ENCODE measurements at regions not wholly inside any gene's neighbourhood (a gene's known extent, or its start where the extent isn't known, plus 50 kb on each side); places are given as distances from the start of the nearest gene placed in this dataset.
"Not testable (repeated sequence)": the region's sequence is repeated elsewhere in the genome, so short reads cannot be mapped to it uniquely, and the experiment has no call there.

DNA sequence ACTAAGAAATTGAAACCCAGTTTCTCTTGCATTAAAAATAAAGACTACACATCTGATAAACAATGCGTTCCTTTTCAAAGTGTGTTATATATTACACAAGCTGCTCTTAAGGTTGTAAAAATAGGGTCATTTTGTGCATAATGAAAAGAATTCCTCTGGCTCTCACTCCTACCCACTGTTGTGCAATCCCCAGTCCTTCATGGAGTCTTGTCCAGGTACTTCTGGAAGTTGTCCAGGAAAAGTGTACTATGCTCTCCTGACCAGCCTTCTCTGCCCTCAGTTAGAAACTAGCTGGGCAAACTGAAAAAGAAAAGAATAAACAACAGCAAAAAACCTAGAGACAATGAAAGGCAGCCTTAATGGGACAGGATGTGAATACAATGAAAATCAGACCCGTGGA is 345.5 kb upstream of the PAPPA start:
- no peaks in the 10 kb centered on the region for H3K27me3 Mint-ChIP-seq (ENCODE audit: unreplicated experiment)
- no peak overlapping the region for H3K4me3 Mint-ChIP-seq (ENCODE audit: unreplicated experiment)
- no peak overlapping the region for H3K27ac Mint-ChIP-seq (ENCODE audit: unreplicated experiment)
- H3K36me3 Mint-ChIP-seq (ENCODE audit: unreplicated experiment): peaks cover 2% of the 10 kb centered on the region
- no peaks in the 10 kb centered on the region for H3K9me3 Mint-ChIP-seq (ENCODE audit: unreplicated experiment)
- no peak for DNase-seq (ENCODE audit: extremely low spot score, unreplicated experiment)
- TF ChIP-seq CTCF (IDR thresholded peaks at IDR 0.05): no peak
- no peaks in the 10 kb centered on the region for H3K4me1 Mint-ChIP-seq (ENCODE audit: unreplicated experiment)

DNA sequence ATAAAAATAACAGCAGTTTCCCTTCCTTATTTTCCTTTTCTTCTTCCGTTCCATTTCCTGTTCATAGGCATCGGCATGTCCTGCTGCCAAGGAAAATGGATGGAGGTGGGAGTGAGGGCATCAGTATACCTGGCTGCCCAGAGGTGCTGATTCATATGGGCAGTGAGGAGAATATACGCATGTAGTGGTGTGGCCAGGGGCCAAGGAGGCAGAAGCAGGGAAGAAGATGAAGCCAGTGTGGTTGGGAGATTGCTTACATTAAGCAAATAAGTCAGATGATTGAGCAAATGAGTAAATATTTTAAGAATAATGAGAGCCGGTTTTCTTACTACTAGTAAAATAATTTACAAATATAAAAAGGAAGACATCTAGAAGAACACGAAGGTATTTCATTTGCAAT is 344.9 kb upstream of the PAPPA start:
- H3K4me1 Mint-ChIP-seq (ENCODE audit: unreplicated experiment): no peaks in the 10 kb centered on the region
- no peaks in the 10 kb centered on the region for H3K27me3 Mint-ChIP-seq (ENCODE audit: unreplicated experiment)
- DNase-seq (ENCODE audit: extremely low spot score, unreplicated experiment): no peak
- no peak overlapping the region for H3K27ac Mint-ChIP-seq (ENCODE audit: unreplicated experiment)
- no peak overlapping the region for H3K4me3 Mint-ChIP-seq (ENCODE audit: unreplicated experiment)
- H3K9me3 Mint-ChIP-seq (ENCODE audit: unreplicated experiment): no peaks in the 10 kb centered on the region
- peaks cover 2% of the 10 kb centered on the region for H3K36me3 Mint-ChIP-seq (ENCODE audit: unreplicated experiment)
- TF ChIP-seq CTCF (IDR thresholded peaks at IDR 0.05): no peak

GRCh38 chr9:115810166-115810565 is 343.4 kb upstream of the PAPPA start:
- DNase-seq (ENCODE audit: extremely low spot score, unreplicated experiment): no peak
- TF ChIP-seq CTCF (IDR thresholded peaks at IDR 0.05): no peak

GRCh38 chr9:115814081-115814480 is 339.5 kb upstream of the PAPPA start:
- no peak overlapping the region for H3K4me3 Mint-ChIP-seq (ENCODE audit: unreplicated experiment)
- no peak overlapping the region for H3K27ac Mint-ChIP-seq (ENCODE audit: unreplicated experiment)
- DNase-seq (ENCODE audit: extremely low spot score, unreplicated experiment): no peak
- no peak for TF ChIP-seq CTCF (IDR thresholded peaks at IDR 0.05)
- no peaks in the 10 kb centered on the region for H3K27me3 Mint-ChIP-seq (ENCODE audit: unreplicated experiment)
- peaks cover 2% of the 10 kb centered on the region for H3K36me3 Mint-ChIP-seq (ENCODE audit: unreplicated experiment)
- H3K9me3 Mint-ChIP-seq (ENCODE audit: unreplicated experiment): peaks cover 4% of the 10 kb centered on the region
- H3K4me1 Mint-ChIP-seq (ENCODE audit: unreplicated experiment): no peaks in the 10 kb centered on the region

More at GRCh38 chr9:115810166-115810565, 343.4 kb upstream of the PAPPA start:
- H3K27ac Mint-ChIP-seq (ENCODE audit: unreplicated experiment): no peak overlapping the region
- no peaks in the 10 kb centered on the region for H3K4me1 Mint-ChIP-seq (ENCODE audit: unreplicated experiment)
- H3K4me3 Mint-ChIP-seq (ENCODE audit: unreplicated experiment): no peak overlapping the region
- H3K9me3 Mint-ChIP-seq (ENCODE audit: unreplicated experiment): peaks cover 4% of the 10 kb centered on the region
- H3K27me3 Mint-ChIP-seq (ENCODE audit: unreplicated experiment): no peaks in the 10 kb centered on the region
- peaks cover 2% of the 10 kb centered on the region for H3K36me3 Mint-ChIP-seq (ENCODE audit: unreplicated experiment)

DNA sequence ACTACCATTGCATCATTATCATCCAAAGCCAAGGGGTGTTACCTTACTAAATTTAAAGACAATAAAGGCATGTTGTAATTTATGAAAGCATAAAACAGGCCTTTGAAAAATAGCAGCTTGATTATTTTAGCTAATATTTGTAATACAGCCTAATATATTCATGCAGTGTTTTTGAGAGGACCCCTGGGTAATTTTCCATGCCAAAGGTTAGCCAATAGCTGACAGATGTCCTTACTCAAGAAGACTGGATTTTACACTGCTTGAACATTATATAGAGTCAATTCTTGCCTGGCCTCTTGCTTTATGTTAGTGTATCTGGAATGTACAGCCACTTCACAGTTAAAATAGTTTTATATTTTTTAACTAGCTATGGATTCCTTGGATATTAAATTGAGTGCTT is 337.8 kb upstream of the PAPPA start:
- H3K4me3 Mint-ChIP-seq (ENCODE audit: unreplicated experiment): no peak overlapping the region
- H3K4me1 Mint-ChIP-seq (ENCODE audit: unreplicated experiment): no peaks in the 10 kb centered on the region
- no peaks in the 10 kb centered on the region for H3K27me3 Mint-ChIP-seq (ENCODE audit: unreplicated experiment)
- H3K36me3 Mint-ChIP-seq (ENCODE audit: unreplicated experiment): no peaks in the 10 kb centered on the region
- TF ChIP-seq CTCF (IDR thresholded peaks at IDR 0.05): no peak
- H3K9me3 Mint-ChIP-seq (ENCODE audit: unreplicated experiment): peaks cover 4% of the 10 kb centered on the region
- no peak overlapping the region for H3K27ac Mint-ChIP-seq (ENCODE audit: unreplicated experiment)
- no peak for DNase-seq (ENCODE audit: extremely low spot score, unreplicated experiment)

- H3K27me3 Mint-ChIP-seq (ENCODE audit: unreplicated experiment); DNase-seq (ENCODE audit: extremely low spot score, unreplicated experiment): not testable (repeated sequence)
These were observed 334.9 kb upstream of the PAPPA start for GRCh38 chr9:115818651-115819050.

More at GRCh38 chr9:115818651-115819050, 334.9 kb upstream of the PAPPA start:
- H3K4me1 Mint-ChIP-seq (ENCODE audit: unreplicated experiment); H3K27ac Mint-ChIP-seq (ENCODE audit: unreplicated experiment); H3K36me3 Mint-ChIP-seq (ENCODE audit: unreplicated experiment); H3K9me3 Mint-ChIP-seq (ENCODE audit: unreplicated experiment); H3K4me3 Mint-ChIP-seq (ENCODE audit: unreplicated experiment): not testable (repeated sequence)
